ENCODE measurements at regions not wholly inside any gene's neighbourhood (a gene's known extent, or its start where the extent isn't known, plus 50 kb on each side); places are given as distances from the start of the nearest gene placed in this dataset.

DNA sequence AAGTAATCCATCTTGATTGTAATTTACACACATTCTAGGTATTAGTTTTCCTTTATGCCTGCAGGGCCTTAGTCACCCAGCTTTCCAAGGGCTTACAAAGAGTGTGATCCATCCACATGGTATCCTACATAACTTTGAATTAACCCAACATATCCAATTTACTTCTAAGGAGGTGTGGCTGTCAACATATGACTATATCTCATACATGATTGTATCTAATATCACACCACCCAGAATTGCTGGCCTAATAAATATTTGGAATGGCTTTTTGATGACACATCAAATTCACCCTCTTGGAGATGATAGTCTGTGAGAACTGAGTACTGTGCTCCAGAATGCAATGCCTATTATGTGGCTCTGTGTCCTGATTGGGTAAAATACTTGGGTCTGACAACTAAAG lies 363.3 kb upstream of the GRIN3A start:
- TF ChIP-seq, protein P1, sequence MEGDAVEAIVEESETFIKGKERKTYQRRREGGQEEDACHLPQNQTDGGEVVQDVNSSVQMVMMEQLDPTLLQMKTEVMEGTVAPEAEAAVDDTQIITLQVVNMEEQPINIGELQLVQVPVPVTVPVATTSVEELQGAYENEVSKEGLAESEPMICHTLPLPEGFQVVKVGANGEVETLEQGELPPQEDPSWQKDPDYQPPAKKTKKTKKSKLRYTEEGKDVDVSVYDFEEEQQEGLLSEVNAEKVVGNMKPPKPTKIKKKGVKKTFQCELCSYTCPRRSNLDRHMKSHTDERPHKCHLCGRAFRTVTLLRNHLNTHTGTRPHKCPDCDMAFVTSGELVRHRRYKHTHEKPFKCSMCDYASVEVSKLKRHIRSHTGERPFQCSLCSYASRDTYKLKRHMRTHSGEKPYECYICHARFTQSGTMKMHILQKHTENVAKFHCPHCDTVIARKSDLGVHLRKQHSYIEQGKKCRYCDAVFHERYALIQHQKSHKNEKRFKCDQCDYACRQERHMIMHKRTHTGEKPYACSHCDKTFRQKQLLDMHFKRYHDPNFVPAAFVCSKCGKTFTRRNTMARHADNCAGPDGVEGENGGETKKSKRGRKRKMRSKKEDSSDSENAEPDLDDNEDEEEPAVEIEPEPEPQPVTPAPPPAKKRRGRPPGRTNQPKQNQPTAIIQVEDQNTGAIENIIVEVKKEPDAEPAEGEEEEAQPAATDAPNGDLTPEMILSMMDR (IDR thresholded peaks at IDR 0.05; ENCODE audit: insufficient read depth, low read length) = no peak
- TF ChIP-seq SPI1 (IDR thresholded peaks at IDR 0.05; ENCODE audit: borderline replicate concordance, low read depth) = no peak
